Vagina (tissue), 2 donors: ENCODE measurements at regions not wholly inside any gene's neighbourhood (a gene's known extent, or its start where the extent isn't known, plus 50 kb on each side); places are given as distances from the start of the nearest gene placed in this dataset.

Experiments
- POLR2A ChIP-seq, 2 donors: fragments of 450-650 bp; IDR thresholded peaks; one replicate each; pipeline ENCODE4 v1.6.1; 2017; ENCODE audit warnings: antibody characterized with exemption in 2 of 2, mild to moderate bottlenecking in 2 of 2, moderate library complexity in 2 of 2
- POLR2AphosphoS5 ChIP-seq, 2 donors: sonication (generic); formaldehyde crosslinking; IDR thresholded peaks; one replicate each; pipeline ENCODE4 v1.9.0; 2017; ENCODE audit warnings: antibody characterized with exemption in 2 of 2, mild to moderate bottlenecking in 2 of 2, low read depth in 1 of 2; ENCODE audit not compliant: insufficient read depth in 1 of 2
- TF ChIP-seq, protein P1 (sequence below), 3 experiments: fragments of 450-650 bp in 2 of 3; fragments of 200-600 bp in 1 of 3; sonication (generic) in 1 of 3; IDR thresholded peaks; one replicate each; pipeline ENCODE4 v1.5.1; 2017 to 2019; ENCODE audit warnings: antibody characterized with exemption in 3 of 3, mild to moderate bottlenecking in 2 of 3, moderate library complexity in 2 of 3

DNA sequence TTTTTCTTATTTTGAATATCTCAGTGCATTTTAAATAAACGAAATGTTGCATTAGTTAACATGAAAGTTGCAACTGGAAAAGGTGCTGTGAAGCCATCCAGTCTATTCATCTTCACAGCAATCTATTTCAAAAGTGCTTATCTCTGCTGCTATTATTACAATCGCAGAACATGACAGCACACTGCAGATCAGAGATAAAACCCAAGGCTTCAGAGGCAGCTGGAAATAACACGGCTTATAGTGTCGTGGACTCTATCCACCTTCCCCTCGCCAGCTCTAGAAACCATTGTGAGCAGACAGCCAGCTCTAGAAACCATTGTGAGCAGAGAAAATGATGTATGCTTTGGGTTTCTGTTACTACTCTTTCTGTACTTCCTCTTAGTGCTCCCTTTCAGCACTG lies 1140.8 kb upstream of the CELF4 start:
- TF ChIP-seq, protein P1, sequence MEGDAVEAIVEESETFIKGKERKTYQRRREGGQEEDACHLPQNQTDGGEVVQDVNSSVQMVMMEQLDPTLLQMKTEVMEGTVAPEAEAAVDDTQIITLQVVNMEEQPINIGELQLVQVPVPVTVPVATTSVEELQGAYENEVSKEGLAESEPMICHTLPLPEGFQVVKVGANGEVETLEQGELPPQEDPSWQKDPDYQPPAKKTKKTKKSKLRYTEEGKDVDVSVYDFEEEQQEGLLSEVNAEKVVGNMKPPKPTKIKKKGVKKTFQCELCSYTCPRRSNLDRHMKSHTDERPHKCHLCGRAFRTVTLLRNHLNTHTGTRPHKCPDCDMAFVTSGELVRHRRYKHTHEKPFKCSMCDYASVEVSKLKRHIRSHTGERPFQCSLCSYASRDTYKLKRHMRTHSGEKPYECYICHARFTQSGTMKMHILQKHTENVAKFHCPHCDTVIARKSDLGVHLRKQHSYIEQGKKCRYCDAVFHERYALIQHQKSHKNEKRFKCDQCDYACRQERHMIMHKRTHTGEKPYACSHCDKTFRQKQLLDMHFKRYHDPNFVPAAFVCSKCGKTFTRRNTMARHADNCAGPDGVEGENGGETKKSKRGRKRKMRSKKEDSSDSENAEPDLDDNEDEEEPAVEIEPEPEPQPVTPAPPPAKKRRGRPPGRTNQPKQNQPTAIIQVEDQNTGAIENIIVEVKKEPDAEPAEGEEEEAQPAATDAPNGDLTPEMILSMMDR (IDR thresholded peaks at IDR 0.05): no peak
- no peak for TF ChIP-seq POLR2A (IDR thresholded peaks at IDR 0.05)
- TF ChIP-seq POLR2AphosphoS5 (IDR thresholded peaks at IDR 0.05; ENCODE audit: insufficient read depth in 1 of 2, low read depth in 1 of 2): no peak
